ENCODE measurements at regions not wholly inside any gene's neighbourhood (a gene's known extent, or its start where the extent isn't known, plus 50 kb on each side); places are given as distances from the start of the nearest gene placed in this dataset.

GRCh38 chr4:111864066-111864465 lies 281.2 kb upstream of the FAM241A start:
- TF ChIP-seq POLR2A (IDR thresholded peaks at IDR 0.05) = no peak
- TF ChIP-seq CTCF (IDR thresholded peaks at IDR 0.05) = no peak
